ENCODE measurements at regions not wholly inside any gene's neighbourhood (a gene's known extent, or its start where the extent isn't known, plus 50 kb on each side); places are given as distances from the start of the nearest gene placed in this dataset.

- intact Hi-C loops (cut with micrococcal nuclease; ENCODE audit: unreplicated experiment) (loop anchor here (1.0 to 10.0 kb wide), 2 partner anchors 123 to 328 kb away; no protein-coding TSS in a partner anchor), in situ Hi-C loops (cut with MboI) (no loop called here)
- RAD21 ChIA-PET (ENCODE audit: unreplicated experiment) = interaction anchor here (1.0 to 1.8 kb wide), 2 partner anchors 123 to 909 kb away, joined by 3 to 8 read pairs; no protein-coding TSS in a partner anchor
- no peak for ATAC-seq
- DNase-seq (ENCODE audit: low read depth, low spot score) = no peak
- WGBS (ENCODE audit: insufficient coverage, insufficient replicate concordance, low lambda C conversion rate, missing lambda C conversion rate) = 30% methylated on average over 6 of the region's 6 CpGs
- no peak overlapping the region for H3K4me3 ChIP-seq
- no peak overlapping the region for H3K9ac ChIP-seq (ENCODE audit: control insufficient read depth, insufficient read depth, low read length)
- no peak overlapping the region for H2AFZ ChIP-seq (ENCODE audit: control insufficient read depth, low read depth, low read length)
- H3K27me3 ChIP-seq (replicated peaks in 1 of 2; ENCODE audit: control insufficient read depth in 2 of 2, insufficient read depth in 2 of 2, low read length in 1 of 2) = no peaks in the 10 kb centered on the region
- no peak for FAIRE-seq
- TF ChIP-seq ZZZ3 (IDR thresholded peaks at IDR 0.05; ENCODE audit: control insufficient read depth, insufficient read length, low read depth) (no peak), RAD21 (IDR thresholded peaks at IDR 0.05; ENCODE audit: insufficient read depth, low read depth, low read length) (peak; percentile 40), NKRF (conservative IDR thresholded peaks at IDR 0.05) (no peak), SMC3 (IDR thresholded peaks at IDR 0.05; ENCODE audit: borderline replicate concordance, low read length) (peak; percentile 50; the same call in 1 of the 2 replicates), PAX8 (IDR thresholded peaks at IDR 0.05) (no peak)
- TF ChIP-seq, protein P1, sequence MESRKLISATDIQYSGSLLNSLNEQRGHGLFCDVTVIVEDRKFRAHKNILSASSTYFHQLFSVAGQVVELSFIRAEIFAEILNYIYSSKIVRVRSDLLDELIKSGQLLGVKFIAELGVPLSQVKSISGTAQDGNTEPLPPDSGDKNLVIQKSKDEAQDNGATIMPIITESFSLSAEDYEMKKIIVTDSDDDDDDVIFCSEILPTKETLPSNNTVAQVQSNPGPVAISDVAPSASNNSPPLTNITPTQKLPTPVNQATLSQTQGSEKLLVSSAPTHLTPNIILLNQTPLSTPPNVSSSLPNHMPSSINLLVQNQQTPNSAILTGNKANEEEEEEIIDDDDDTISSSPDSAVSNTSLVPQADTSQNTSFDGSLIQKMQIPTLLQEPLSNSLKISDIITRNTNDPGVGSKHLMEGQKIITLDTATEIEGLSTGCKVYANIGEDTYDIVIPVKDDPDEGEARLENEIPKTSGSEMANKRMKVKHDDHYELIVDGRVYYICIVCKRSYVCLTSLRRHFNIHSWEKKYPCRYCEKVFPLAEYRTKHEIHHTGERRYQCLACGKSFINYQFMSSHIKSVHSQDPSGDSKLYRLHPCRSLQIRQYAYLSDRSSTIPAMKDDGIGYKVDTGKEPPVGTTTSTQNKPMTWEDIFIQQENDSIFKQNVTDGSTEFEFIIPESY (IDR thresholded peaks at IDR 0.05) = no peak
- TF ChIP-seq, protein P2, sequence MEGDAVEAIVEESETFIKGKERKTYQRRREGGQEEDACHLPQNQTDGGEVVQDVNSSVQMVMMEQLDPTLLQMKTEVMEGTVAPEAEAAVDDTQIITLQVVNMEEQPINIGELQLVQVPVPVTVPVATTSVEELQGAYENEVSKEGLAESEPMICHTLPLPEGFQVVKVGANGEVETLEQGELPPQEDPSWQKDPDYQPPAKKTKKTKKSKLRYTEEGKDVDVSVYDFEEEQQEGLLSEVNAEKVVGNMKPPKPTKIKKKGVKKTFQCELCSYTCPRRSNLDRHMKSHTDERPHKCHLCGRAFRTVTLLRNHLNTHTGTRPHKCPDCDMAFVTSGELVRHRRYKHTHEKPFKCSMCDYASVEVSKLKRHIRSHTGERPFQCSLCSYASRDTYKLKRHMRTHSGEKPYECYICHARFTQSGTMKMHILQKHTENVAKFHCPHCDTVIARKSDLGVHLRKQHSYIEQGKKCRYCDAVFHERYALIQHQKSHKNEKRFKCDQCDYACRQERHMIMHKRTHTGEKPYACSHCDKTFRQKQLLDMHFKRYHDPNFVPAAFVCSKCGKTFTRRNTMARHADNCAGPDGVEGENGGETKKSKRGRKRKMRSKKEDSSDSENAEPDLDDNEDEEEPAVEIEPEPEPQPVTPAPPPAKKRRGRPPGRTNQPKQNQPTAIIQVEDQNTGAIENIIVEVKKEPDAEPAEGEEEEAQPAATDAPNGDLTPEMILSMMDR (IDR thresholded peaks at IDR 0.05 in 2 of 3, conservative IDR thresholded peaks at IDR 0.05 in 1 of 3; ENCODE audit: control insufficient read depth in 2 of 3, extremely low read depth in 1 of 3, insufficient read depth in 1 of 3, low read depth in 3 of 3, low read length in 3 of 3) = peak; percentile 56 to 65 (median 62)
- no peaks in the 10 kb centered on the region for H3K4me1 ChIP-seq (ENCODE audit: control insufficient read depth, insufficient read depth, low read length)
- POLR2A ChIA-PET = no interaction called here
- H4K20me1 ChIP-seq (ENCODE audit: control insufficient read depth, insufficient read depth) = no peaks in the 10 kb centered on the region
- CTCF ChIA-PET = interaction anchor here (0.8 to 2.8 kb wide), 9 partner anchors 10 to 910 kb away, joined by 3 to 34 read pairs (median 4); no protein-coding TSS in a partner anchor
- H3K9me3 ChIP-seq (replicated peaks; ENCODE audit: control insufficient read depth, insufficient read depth, low read length) = no peaks in the 10 kb centered on the region
- BruUV-seq (replicated peaks) = no TSS peak
- no peak overlapping the region for H3K4me2 ChIP-seq (ENCODE audit: control insufficient read depth, insufficient read depth)
- H3K79me2 ChIP-seq (ENCODE audit: control insufficient read depth, insufficient read depth, low read length) = no peaks in the 10 kb centered on the region
- no peaks in the 10 kb centered on the region for H3K36me3 ChIP-seq (ENCODE audit: control insufficient read depth in 2 of 2, insufficient read depth in 2 of 2, low read length in 1 of 2)
- SMC1A ChIA-PET (ENCODE audit: uncharacterized antibody, unreplicated experiment) = interaction anchor here (0.7 to 1.7 kb wide), 5 partner anchors 37 to 327 kb away, joined by 3 to 15 read pairs (median 4); no protein-coding TSS in a partner anchor
- H3K27ac ChIP-seq (ENCODE audit: control insufficient read depth, insufficient read depth) = no peak overlapping the region
Measured at GRCh38 chr15:93997071-93997658, 234.2 kb upstream of the MCTP2 start.

All from GM12878 (cell line).